Stimulated activated CD8-positive, alpha-beta memory T cell treated with anti-CD3 and anti-CD28 coated beads, Interleukin-2, amount 100 ng/mL, for 48 hours (primary cell): ENCODE measurements at regions not wholly inside any gene's neighbourhood (a gene's known extent, or its start where the extent isn't known, plus 50 kb on each side); places are given as distances from the start of the nearest gene placed in this dataset.
"Not testable (repeated sequence)": the region's sequence is repeated elsewhere in the genome, so short reads cannot be mapped to it uniquely, and the experiment has no call there.

Experiments
- DNase-seq, 2 donors: peaks; one replicate each; pipeline ENCODE4 v3.0.0-alpha.2; 2020; ENCODE audit warnings: low read depth in 2 of 2

- no peak for DNase-seq
These were observed 62.8 kb upstream of the ATP12A start for GRCh38 chr13:24617256-24618010.

- peak; percentile 60 to 65 for DNase-seq
These were observed 61.9 kb upstream of the ATP12A start for GRCh38 chr13:24618011-24618955.

- no peak for DNase-seq
These were observed 60.9 kb upstream of the ATP12A start for GRCh38 chr13:24619282-24619681.

- DNase-seq, result not testable (repeated sequence)
These were observed 57.6 kb upstream of the ATP12A start for GRCh38 chr13:24622481-24623148.

GRCh38 chr13:24623149-24623665 is 57.0 kb upstream of the ATP12A start:
- no peak for DNase-seq

GRCh38 chr13:24624363-24624762 is 55.8 kb upstream of the ATP12A start:
- DNase-seq, result no peak

GRCh38 chr13:24624801-24625231 is 55.4 kb upstream of the ATP12A start:
- no peak for DNase-seq

- DNase-seq, result no peak
These were observed 54.9 kb upstream of the ATP12A start for GRCh38 chr13:24625331-24625731.

GRCh38 chr13:24625870-24626849 is 54.0 kb upstream of the ATP12A start:
- DNase-seq, result no peak

GRCh38 chr13:24627090-24627714 is 53.0 kb upstream of the ATP12A start:
- no peak for DNase-seq

GRCh38 chr13:24627946-24628345 is 52.3 kb upstream of the ATP12A start:
- DNase-seq, result no peak

GRCh38 chr13:24629320-24629719 is 50.9 kb upstream of the ATP12A start:
- DNase-seq, result no peak

- DNase-seq, result no peak
These were observed 50.1 kb upstream of the ATP12A start for GRCh38 chr13:24630121-24630520.
